Neural cell (in vitro differentiated cells): ENCODE measurements at regions not wholly inside any gene's neighbourhood (a gene's known extent, or its start where the extent isn't known, plus 50 kb on each side); places are given as distances from the start of the nearest gene placed in this dataset.

ENCODE experiments used
- EP300 ChIP-seq: fragments of 450-650 bp; conservative IDR thresholded peaks from 2 replicates; pipeline ENCODE4 v1.6.1; 2014; ENCODE audit warnings: antibody characterized with exemption, mild to moderate bottlenecking, moderate library complexity; ENCODE audit not compliant: poor library complexity, severe bottlenecking
- EZH2 ChIP-seq: fragments of 200-600, 300-800 bp; shearing (Covaris generic), sonication (generic); IDR thresholded peaks from 2 replicates; pipeline ENCODE4 v1.6.1; 2014; ENCODE audit warnings: antibody characterized with exemption, low read length, borderline replicate concordance, mild to moderate bottlenecking; ENCODE audit not compliant: insufficient read depth, poor library complexity, severe bottlenecking
- POLR2AphosphoS5 ChIP-seq: IDR thresholded peaks from 2 replicates; pipeline ENCODE4 v1.6.1; 2012
- RAD21 ChIP-seq: fragments of 450-650 bp; conservative IDR thresholded peaks from 2 replicates; pipeline ENCODE4 v1.6.1; 2014; ENCODE audit warnings: antibody characterized with exemption, mild to moderate bottlenecking, moderate library complexity
- SMC3 ChIP-seq: fragments of 450-650 bp; conservative IDR thresholded peaks from 2 replicates; pipeline ENCODE4 v1.6.1; 2014; ENCODE audit warnings: antibody characterized with exemption, mild to moderate bottlenecking, moderate library complexity; ENCODE audit not compliant: poor library complexity
- TAF1 ChIP-seq: IDR thresholded peaks from 2 replicates; pipeline ENCODE4 v1.6.1; 2012; ENCODE audit warnings: low read depth
- TF ChIP-seq, protein P1 (sequence below): fragments of 450-650 bp; IDR thresholded peaks from 2 replicates; pipeline ENCODE4 v1.5.1; 2014; ENCODE audit warnings: antibody characterized with exemption, mild to moderate bottlenecking, moderate library complexity; ENCODE audit not compliant: poor library complexity, severe bottlenecking
- TF ChIP-seq, protein P2 (sequence below): IDR thresholded peaks from 2 replicates; pipeline ENCODE4 v1.6.1; 2012; ENCODE audit warnings: borderline replicate concordance

DNA sequence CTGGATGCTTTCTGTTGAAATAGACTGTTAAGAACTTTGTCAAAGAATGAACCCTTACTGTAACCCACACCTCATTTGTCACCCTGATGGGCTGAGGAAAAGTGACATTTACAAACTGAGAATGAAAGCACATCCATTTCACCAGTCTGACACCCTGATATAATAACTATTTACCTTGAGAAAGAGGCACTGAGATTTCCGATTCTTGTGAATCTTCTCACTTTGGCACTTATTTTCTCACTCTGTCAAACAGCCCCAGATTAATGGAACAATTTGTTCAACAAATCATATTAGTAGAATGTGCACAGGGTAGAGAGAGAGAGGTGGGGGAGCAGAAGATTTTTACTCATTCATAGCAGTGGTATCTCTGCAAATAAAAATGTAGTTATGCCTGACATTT is 606.9 kb downstream of the MCTP2 start:
- TF ChIP-seq, protein P1, sequence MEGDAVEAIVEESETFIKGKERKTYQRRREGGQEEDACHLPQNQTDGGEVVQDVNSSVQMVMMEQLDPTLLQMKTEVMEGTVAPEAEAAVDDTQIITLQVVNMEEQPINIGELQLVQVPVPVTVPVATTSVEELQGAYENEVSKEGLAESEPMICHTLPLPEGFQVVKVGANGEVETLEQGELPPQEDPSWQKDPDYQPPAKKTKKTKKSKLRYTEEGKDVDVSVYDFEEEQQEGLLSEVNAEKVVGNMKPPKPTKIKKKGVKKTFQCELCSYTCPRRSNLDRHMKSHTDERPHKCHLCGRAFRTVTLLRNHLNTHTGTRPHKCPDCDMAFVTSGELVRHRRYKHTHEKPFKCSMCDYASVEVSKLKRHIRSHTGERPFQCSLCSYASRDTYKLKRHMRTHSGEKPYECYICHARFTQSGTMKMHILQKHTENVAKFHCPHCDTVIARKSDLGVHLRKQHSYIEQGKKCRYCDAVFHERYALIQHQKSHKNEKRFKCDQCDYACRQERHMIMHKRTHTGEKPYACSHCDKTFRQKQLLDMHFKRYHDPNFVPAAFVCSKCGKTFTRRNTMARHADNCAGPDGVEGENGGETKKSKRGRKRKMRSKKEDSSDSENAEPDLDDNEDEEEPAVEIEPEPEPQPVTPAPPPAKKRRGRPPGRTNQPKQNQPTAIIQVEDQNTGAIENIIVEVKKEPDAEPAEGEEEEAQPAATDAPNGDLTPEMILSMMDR = no peak
- TF ChIP-seq EZH2 = no peak
- TF ChIP-seq EP300 = peak; percentile 70
- TF ChIP-seq SMC3 = no peak
- TF ChIP-seq RAD21 = no peak
- TF ChIP-seq, protein P2, sequence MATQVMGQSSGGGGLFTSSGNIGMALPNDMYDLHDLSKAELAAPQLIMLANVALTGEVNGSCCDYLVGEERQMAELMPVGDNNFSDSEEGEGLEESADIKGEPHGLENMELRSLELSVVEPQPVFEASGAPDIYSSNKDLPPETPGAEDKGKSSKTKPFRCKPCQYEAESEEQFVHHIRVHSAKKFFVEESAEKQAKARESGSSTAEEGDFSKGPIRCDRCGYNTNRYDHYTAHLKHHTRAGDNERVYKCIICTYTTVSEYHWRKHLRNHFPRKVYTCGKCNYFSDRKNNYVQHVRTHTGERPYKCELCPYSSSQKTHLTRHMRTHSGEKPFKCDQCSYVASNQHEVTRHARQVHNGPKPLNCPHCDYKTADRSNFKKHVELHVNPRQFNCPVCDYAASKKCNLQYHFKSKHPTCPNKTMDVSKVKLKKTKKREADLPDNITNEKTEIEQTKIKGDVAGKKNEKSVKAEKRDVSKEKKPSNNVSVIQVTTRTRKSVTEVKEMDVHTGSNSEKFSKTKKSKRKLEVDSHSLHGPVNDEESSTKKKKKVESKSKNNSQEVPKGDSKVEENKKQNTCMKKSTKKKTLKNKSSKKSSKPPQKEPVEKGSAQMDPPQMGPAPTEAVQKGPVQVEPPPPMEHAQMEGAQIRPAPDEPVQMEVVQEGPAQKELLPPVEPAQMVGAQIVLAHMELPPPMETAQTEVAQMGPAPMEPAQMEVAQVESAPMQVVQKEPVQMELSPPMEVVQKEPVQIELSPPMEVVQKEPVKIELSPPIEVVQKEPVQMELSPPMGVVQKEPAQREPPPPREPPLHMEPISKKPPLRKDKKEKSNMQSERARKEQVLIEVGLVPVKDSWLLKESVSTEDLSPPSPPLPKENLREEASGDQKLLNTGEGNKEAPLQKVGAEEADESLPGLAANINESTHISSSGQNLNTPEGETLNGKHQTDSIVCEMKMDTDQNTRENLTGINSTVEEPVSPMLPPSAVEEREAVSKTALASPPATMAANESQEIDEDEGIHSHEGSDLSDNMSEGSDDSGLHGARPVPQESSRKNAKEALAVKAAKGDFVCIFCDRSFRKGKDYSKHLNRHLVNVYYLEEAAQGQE = peak; percentile 83
- TF ChIP-seq TAF1 = no peak
- peak; percentile 66 for TF ChIP-seq POLR2AphosphoS5
